Stimulated activated CD4-positive, alpha-beta T cell treated with anti-CD3 and anti-CD28 coated beads, Interleukin-1b, Interleukin-23, amount 100 ng/mL, for 24 hours (primary cell): ENCODE measurements at regions not wholly inside any gene's neighbourhood (a gene's known extent, or its start where the extent isn't known, plus 50 kb on each side); places are given as distances from the start of the nearest gene placed in this dataset.

Source experiments
- DNase-seq, 4 experiments: peaks; one replicate each; pipeline ENCODE4 v3.0.0-alpha.2; 2020; ENCODE audit warnings: low read depth in 4 of 4, low spot score in 1 of 4

- no peak for DNase-seq
Observed at GRCh38 chr16:79543219-79543618, 57.3 kb downstream of the MAF start.

DNA sequence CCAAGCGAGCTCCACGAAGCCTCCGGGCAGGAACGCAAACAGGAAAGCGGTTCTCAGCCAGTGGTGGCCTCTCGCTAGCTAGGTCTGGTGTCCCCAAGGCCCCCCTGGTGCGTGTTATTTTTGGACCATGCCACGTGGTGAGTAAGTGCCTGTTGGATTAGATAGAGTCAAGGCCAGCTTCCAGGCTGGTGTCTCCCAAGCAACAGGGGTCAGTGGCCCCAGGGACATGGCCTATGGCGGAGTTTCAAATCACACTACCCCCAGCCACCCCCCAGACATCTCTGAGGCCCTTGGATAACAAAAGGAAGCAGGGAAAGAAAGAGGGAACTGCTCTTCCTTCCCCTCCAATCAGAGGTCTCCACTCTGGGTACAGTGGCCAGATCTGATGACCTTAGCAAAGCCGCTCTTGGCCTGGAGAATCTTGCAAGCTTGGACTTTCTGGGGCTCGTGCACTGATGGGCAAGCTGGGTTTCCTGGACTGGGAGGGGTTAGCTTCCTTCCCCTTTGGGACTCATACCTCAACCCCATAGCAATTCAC is 58.2 kb downstream of the MAF start:
- no peak for DNase-seq

GRCh38 chr16:79540825-79541595 is 59.5 kb downstream of the MAF start:
- DNase-seq: no peak

DNA sequence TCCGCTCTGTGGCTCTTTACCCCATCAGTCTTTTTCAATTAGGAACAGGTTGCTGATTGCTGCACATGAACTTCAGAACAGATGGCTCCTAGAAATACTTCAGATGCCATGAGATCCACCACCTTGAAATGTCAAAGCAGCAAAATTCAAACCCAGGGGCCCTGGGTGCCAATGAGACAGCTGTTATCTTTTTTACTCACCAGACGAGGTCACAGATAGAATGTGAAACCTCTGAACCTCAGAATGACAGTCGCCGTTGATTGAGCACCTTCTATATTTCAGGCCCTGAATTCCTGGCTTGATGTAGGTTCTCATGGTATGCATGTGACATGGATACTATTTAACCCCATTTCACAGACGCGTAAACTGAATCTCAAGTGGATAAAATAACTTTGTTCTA is 63.0 kb downstream of the MAF start:
- no peak for DNase-seq

GRCh38 chr16:79536958-79537357 is 63.6 kb downstream of the MAF start:
- DNase-seq: no peak

DNA sequence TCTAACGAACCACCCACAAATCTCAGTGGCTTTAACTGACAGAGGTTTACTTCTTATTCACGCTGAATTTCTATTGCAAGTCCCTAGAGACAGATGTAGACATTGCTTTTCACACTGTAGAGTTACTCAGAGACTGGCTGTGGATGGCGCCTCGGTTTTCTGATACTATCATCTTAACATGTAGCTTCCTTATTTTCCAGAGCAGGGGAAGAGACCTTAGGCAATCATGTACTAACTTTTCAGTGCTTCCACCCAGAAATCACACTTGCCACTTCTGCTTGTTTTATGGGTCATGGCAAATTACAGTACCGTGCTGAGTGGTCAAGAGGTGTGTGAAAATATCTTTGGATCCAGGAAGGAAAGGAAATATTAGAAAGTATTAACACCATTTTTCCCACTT is 65.4 kb downstream of the MAF start:
- DNase-seq: no peak

GRCh38 chr16:79534143-79534542 is 66.4 kb downstream of the MAF start:
- DNase-seq: no peak

GRCh38 chr16:79533292-79533691 is 67.2 kb downstream of the MAF start:
- DNase-seq: no peak

- DNase-seq: no peak
Observed at GRCh38 chr16:79532785-79533184, 67.8 kb downstream of the MAF start.

DNA sequence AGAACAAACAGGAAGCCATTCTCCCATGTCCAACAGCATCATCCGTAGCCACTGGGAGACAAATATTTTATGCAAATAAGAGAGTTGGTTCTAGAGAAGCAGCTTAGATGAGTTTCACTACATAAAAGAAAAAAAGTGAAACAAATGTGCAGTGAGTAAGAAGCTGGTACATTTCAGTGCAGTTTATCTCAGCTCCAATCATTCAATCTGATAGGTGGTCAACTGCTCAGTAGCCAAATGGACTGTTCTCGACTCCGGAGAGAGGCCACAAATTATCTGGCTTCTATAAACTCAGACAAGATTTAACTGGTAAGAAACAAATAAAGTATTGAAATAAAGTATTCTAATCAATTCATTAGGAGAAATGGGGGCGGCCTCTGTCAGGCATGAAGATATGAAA is 68.3 kb downstream of the MAF start:
- DNase-seq: no peak

- no peak for DNase-seq
Observed at GRCh38 chr16:79528338-79528737, 72.2 kb downstream of the MAF start.

DNA sequence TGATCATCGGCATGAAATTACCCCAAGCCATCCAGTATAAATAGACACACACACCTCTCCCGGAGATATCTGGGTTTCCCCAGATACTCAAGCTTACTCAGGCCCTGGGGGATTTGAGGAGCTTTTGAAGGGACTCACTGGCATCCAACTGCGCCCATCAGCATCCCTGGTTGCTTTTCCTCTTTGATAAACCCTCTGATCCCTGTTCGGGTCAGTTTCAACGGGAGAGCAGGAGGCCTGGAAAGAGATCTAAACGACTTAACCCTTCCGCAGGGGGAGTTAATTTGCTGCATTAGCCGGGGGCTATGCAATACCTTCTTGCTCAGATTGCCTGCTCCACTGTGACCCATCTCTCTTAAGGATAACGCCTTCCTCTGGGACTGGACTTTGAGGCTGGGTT is 76.6 kb downstream of the MAF start:
- no peak for DNase-seq

- DNase-seq: no peak
Observed at GRCh38 chr16:79519448-79519847, 81.1 kb downstream of the MAF start.

- no peak for DNase-seq
Observed at GRCh38 chr16:79517156-79517555, 83.4 kb downstream of the MAF start.

- DNase-seq: no peak
Observed at GRCh38 chr16:79510879-79511278, 89.7 kb downstream of the MAF start.

GRCh38 chr16:79509906-79510305 is 90.6 kb downstream of the MAF start:
- DNase-seq: no peak

DNA sequence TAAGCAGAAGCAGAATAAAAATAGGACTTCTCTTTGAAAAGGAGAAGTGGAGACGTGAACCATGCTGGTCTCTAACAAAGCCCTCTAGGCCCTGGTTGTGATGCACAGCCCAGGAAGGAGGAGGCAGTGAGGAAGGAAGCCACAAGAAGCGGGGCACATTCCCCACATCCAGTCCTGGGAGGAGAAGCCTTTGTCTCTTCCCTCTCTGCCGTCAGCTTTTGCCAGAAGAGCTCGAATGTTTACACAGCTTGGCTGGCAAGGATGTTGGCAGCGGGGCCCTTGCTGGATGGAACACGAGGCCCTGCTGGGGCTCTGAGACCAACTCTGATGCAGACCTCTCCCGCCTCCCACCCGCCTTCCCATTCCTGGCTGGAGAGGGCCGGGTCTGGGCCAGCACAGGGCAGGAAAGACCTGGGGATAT is 91.3 kb downstream of the MAF start:
- DNase-seq: no peak

DNA sequence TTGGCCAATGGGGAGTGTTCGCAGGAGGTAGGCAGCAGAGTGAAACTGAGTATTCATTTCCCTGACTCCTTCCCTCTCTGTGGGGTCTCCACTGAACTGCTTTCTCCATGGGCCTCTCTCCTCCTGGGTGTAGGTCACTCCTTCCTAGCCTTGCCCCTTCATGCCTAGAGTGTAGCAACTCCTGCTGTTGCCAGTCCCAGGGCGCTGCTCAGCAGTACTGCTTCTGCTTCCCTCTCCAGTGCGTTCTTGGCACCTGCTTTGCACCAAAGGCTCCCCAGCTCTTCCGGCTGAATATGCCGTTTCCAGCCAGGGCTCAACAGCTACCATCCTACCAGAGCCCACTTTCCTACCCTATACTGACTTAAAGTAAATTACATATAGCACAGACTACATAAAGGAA is 92.2 kb downstream of the MAF start:
- DNase-seq: no peak

GRCh38 chr16:79505344-79505743 is 95.2 kb downstream of the MAF start:
- DNase-seq: no peak

DNA sequence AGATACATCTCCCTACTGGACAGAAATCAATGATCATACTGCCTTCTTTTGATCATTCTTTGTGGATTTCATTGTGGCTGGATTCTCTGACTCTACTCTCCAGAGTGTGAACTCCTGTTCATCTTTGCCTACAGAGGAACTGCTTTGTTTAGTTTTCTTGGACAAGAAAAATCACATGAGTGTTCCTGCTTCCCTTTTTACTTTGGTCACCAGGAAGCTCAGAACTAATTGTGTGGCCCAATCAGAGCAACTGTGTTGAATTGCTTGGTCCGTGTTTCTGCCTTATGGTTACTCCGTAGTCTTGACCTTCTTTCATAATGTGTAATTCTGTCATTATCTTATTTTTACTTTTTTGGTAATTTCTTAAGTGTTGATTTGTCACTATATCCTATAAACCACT is 97.0 kb downstream of the MAF start:
- no peak for DNase-seq

- DNase-seq: no peak
Observed at GRCh38 chr16:79501446-79501845, 99.1 kb downstream of the MAF start.

DNA sequence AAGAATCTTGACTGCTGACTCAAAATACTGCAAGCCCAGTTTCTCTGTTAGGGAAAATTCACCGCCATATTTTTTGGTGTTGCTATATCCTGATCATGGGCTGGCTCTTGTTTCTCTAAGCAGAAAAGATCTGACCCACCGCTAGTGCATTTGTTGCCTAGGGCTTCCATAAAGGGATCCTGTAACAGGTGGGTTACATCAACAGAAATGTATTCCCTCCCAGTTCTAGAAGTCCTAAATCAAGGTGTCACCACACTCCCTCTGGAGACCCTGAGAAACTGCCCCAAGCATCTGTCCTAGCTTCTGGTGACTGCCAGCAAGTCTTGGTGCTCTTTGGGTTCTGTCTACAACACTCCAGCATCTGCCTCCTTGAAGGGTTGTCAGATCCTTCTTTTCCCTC is 99.7 kb downstream of the MAF start:
- DNase-seq: no peak

- DNase-seq: no peak
Observed at GRCh38 chr16:79500286-79500685, 100.3 kb downstream of the MAF start.
